Panc1 (cell line): ENCODE measurements at regions not wholly inside any gene's neighbourhood (a gene's known extent, or its start where the extent isn't known, plus 50 kb on each side); places are given as distances from the start of the nearest gene placed in this dataset.

Source experiments
- POLR2AphosphoS5 ChIP-seq: IDR thresholded peaks from 2 replicates; pipeline ENCODE4 v1.6.1; 2012; ENCODE audit warnings: mild to moderate bottlenecking, low read depth, low read length, moderate library complexity
- REST ChIP-seq, 2 experiments: IDR thresholded peaks; 2 replicates each; pipeline ENCODE4 v1.6.1; 2011 to 2012; ENCODE audit warnings: low read depth in 2 of 2, control low read depth in 1 of 2, low read length in 1 of 2, mild to moderate bottlenecking in 1 of 2, moderate library complexity in 1 of 2; ENCODE audit not compliant: insufficient read depth in 1 of 2
- TCF7L2 ChIP-seq: IDR thresholded peaks from 2 replicates; pipeline ENCODE4 v1.6.1; 2011; ENCODE audit warnings: mild to moderate bottlenecking, low read depth, low read length, inconsistent platforms
- TF ChIP-seq, protein P1 (sequence below): fragments of 450-650 bp; IDR thresholded peaks from 2 replicates; pipeline ENCODE4 v1.5.1; 2017; ENCODE audit warnings: mild to moderate bottlenecking

DNA sequence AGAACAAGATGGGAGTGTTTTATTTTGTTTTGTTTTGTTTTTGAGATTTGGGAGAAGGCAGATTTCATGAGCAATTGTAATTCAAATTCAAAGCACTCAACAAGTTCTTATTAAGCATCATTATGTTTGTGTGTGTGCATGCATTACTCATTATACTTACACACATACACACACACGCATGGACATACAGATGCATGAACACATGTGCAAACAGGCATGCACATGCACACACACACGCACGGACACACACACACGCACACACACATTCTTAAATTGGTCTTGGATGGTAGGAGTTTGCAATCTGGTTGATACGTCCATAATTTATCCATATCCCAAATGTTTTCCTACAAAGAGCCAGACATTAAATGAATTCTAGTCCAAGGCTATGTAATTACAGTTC, 702.8 kb downstream of the INHBA start:
- no peak for TF ChIP-seq REST (IDR thresholded peaks at IDR 0.05; ENCODE audit: insufficient read depth in 1 of 2, low read depth in 2 of 2, low read length in 1 of 2)
- TF ChIP-seq POLR2AphosphoS5 = no peak
- TF ChIP-seq, protein P1, sequence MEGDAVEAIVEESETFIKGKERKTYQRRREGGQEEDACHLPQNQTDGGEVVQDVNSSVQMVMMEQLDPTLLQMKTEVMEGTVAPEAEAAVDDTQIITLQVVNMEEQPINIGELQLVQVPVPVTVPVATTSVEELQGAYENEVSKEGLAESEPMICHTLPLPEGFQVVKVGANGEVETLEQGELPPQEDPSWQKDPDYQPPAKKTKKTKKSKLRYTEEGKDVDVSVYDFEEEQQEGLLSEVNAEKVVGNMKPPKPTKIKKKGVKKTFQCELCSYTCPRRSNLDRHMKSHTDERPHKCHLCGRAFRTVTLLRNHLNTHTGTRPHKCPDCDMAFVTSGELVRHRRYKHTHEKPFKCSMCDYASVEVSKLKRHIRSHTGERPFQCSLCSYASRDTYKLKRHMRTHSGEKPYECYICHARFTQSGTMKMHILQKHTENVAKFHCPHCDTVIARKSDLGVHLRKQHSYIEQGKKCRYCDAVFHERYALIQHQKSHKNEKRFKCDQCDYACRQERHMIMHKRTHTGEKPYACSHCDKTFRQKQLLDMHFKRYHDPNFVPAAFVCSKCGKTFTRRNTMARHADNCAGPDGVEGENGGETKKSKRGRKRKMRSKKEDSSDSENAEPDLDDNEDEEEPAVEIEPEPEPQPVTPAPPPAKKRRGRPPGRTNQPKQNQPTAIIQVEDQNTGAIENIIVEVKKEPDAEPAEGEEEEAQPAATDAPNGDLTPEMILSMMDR = no peak
- TF ChIP-seq TCF7L2 = no peak
